RWPE1 (cell line): ENCODE measurements at regions not wholly inside any gene's neighbourhood (a gene's known extent, or its start where the extent isn't known, plus 50 kb on each side); places are given as distances from the start of the nearest gene placed in this dataset.

ENCODE experiments used
- CTCF ChIA-PET: fragments of 350-600 bp; sonication (Branson Sonifier 250); formaldehyde crosslinking; extraction: SDS; loops from one replicate; lab custom pipeline; 2021; lab: Yijun Ruan, JAX
- POLR2A ChIA-PET: fragments of 400-600 bp; formaldehyde crosslinking; extraction: SDS; loops from one replicate; lab custom pipeline; 2020; ENCODE audit warnings: antibody characterized with exemption; ENCODE audit not compliant: low non-redundant PET; lab: Yijun Ruan, JAX
- DNase-seq: peaks from one replicate; pipeline ENCODE4 v3.0.0; 2012; ENCODE audit warnings: low spot score
- H3K27ac ChIP-seq: fragments of 450-650 bp; 2 replicates; pipeline ENCODE4 v1.5.1; 2017
- TF ChIP-seq, protein P1 (sequence below): fragments of 450-650 bp; conservative IDR thresholded peaks from 2 replicates; pipeline ENCODE4 v1.5.1; 2017; ENCODE audit warnings: low read depth, mild to moderate bottlenecking

DNA sequence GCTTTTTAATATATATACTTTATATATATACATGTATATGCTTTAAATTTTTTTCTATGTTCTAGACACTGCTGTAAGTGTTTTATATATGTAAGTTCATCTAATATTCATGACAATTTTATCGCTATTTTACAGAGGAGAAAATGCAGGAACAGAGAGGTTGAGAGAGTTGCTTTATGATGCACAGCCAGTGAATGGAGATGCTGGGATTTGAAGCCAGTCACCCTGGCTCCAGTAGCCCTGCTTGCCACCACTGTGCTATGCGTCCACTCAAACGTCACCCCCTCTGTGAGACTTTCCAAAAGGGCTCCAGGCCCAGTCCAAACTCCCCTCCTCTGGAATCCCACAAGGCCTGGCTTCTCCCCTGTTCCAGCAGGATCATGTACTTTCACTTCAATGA lies 91.0 kb upstream of the GRIK3 start:
- CTCF ChIA-PET, result interaction anchor here (0.7 kb wide), 1 partner anchor 8 kb away, joined by 3 read pairs; no protein-coding TSS in a partner anchor
- DNase-seq, result no peak
- POLR2A ChIA-PET, result no interaction called here
- H3K27ac ChIP-seq, result no peak overlapping the region
- TF ChIP-seq, protein P1, sequence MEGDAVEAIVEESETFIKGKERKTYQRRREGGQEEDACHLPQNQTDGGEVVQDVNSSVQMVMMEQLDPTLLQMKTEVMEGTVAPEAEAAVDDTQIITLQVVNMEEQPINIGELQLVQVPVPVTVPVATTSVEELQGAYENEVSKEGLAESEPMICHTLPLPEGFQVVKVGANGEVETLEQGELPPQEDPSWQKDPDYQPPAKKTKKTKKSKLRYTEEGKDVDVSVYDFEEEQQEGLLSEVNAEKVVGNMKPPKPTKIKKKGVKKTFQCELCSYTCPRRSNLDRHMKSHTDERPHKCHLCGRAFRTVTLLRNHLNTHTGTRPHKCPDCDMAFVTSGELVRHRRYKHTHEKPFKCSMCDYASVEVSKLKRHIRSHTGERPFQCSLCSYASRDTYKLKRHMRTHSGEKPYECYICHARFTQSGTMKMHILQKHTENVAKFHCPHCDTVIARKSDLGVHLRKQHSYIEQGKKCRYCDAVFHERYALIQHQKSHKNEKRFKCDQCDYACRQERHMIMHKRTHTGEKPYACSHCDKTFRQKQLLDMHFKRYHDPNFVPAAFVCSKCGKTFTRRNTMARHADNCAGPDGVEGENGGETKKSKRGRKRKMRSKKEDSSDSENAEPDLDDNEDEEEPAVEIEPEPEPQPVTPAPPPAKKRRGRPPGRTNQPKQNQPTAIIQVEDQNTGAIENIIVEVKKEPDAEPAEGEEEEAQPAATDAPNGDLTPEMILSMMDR, result no peak

DNA sequence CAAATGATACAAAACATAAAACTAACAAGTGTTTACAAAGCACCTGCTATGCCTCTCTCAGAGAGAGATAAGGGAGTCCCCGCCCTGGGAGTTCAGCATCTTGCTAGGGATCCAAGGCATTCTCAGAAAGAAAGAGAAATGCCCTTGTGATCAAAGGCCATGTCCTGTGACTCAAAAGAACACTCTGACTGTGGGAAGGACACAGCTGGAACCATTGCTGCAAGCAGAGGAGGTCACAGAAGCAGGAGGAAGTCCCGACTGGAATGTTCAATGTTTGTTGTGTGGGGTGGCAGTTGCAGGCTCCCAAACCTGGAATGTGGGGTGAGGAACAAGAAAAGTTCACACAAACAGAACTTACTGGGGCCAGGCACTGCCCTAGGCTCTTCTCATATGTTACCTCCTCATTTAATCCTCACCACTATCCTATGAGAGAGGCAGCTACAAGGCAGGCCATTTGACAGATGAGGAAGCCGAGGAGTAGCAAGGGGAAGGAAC lies 93.0 kb upstream of the GRIK3 start:
- ChIA-PET POLR2A (no interaction called here), CTCF (no interaction called here)
- DNase-seq, result no peak
- H3K27ac ChIP-seq, result no peak overlapping the region
- TF ChIP-seq, protein P1, result no peak

DNA sequence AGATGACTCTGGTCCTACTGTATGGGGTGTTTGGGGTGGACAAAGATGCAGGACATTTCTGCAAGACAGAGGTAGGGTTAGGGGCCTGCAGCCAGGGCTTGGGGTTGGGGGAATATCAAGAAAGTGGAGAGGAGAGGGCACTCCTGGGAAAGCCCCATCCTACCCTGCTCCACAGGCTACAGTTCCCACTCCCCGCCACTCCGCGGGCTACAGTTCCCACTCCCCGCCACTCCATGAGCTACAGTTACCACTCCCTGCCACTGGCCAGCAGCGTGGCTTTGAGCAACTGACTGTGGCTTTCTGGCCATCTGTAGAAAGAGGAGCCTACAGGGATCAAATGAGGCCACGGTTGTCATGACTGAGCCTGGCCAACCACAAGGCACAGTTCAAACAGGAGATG lies 93.8 kb upstream of the GRIK3 start:
- ChIA-PET CTCF (no interaction called here), POLR2A (no interaction called here)
- TF ChIP-seq, protein P1, result no peak
- no peak overlapping the region for H3K27ac ChIP-seq
- DNase-seq, result no peak

DNA sequence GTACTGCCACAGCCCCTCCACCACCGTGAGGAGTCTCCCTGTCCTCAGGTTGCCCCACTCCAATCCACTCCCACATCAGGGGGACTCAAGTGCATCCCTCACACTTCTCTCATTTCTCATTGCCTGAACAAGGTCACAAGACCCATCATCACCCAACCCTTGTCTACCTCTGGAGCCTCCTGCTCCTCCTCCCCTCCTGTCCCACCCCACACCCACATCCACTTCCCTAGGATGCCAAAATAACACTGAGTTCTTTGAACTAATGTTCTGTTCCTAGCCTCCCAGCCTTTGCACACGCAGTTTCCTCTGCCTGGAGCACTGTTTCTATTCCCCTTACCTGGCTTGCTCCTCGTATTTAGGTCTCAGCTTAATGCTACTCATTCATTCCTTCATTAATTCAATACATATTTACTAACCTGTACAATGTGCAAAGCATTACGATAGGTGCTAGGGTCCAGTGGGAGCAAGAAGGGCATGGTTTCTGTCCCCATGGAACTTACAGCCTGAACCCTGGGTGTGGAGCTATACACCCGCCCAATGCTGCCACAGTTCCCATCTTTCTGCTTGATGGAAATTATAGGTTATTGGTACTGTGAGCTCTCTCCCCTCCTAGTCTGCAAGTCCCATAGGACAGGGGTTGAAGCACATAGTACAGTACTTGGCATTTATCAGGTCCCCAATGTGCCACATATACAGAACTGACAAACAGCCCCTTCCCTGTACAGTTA lies 96.1 kb upstream of the GRIK3 start:
- ChIA-PET POLR2A (no interaction called here), CTCF (no interaction called here)
- no peak for DNase-seq
- TF ChIP-seq, protein P1, result no peak
- H3K27ac ChIP-seq, result no peak overlapping the region

DNA sequence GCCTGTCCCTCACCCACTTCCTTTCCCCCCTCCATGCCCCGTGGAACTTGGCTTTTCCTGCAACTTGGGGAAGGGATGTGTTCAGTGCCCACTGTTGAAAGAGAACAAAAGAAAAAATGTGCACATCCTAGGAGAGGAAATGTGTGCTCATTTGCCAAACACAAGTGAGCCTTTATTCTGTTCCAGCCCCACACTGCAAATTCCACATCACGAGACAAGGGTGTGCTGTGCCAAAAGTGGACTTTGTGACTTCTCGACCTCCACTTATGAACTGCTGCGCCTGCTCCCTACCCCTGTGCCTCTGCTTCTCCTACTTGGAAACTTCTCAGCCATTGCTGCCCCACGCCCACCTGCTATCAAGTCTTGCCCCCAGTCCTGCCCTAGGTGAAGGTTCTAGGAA lies 97.0 kb upstream of the GRIK3 start:
- TF ChIP-seq, protein P1, result no peak
- POLR2A ChIA-PET, result no interaction called here
- H3K27ac ChIP-seq, result no peak overlapping the region
- CTCF ChIA-PET, result no interaction called here
- DNase-seq, result no peak

DNA sequence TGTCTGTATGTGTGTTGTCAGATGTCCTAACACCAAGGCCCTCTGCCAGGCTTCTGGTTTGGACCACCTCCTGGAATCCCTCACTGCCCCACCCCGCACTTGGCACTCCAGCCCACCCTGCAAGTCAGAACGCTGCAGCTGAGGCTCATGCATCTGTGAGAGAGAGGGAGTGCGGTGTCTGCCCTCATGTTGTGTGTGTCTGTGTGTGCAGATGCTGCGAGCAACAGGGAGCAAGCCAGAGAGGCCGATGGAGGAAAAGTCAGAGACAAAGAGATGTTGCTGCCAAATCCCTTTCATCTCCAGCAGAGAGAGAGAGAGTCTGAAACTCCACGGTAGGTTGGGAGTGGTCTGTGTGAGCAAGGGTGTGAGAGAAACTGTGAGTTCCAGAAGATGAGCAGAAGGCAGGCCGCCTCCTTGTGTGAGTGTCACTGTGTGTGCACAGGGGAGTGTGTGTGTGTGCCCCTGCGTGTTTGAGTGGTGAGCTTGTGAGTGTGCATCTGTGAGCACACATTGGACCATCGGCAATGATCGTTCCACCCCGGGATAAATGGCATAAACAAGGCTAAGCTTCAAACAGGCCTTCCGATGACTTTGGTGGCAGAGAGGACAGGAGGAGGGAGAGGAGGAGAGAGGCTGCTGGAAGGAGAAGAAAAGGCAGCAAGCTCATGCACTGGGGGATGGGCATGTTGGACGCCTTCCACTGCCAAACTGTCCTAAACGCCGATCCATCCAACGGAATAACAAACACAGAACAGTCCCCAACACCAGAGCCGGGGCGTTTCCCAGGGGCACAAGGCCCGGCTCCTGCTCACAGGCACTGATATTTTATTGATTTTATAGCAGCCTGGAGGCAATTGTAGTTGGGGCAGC lies 99.2 kb upstream of the GRIK3 start:
- DNase-seq, result no peak
- CTCF ChIA-PET, result no interaction called here
- TF ChIP-seq, protein P1, result no peak
- no peak overlapping the region for H3K27ac ChIP-seq
- POLR2A ChIA-PET, result no interaction called here
